SK-N-SH (cell line): ENCODE measurements at regions not wholly inside any gene's neighbourhood (a gene's known extent, or its start where the extent isn't known, plus 50 kb on each side); places are given as distances from the start of the nearest gene placed in this dataset.

ENCODE experiments used
- CTCF ChIP-seq: fragments of 200-600 bp; sonication (generic); IDR thresholded peaks from 2 replicates; pipeline ENCODE4 v1.6.1; 2017; ENCODE audit warnings: antibody characterized with exemption, mild to moderate bottlenecking, moderate library complexity
- EP300 ChIP-seq, 2 experiments: IDR thresholded peaks; 2 replicates each; pipeline versions ENCODE4 v1.4.0 to v1.6.1; 2012; ENCODE audit warnings: borderline replicate concordance in 1 of 2, low read depth in 1 of 2, low read length in 1 of 2
- EZH2phosphoT487 ChIP-seq: fragments of 200-600 bp; sonication (generic); IDR thresholded peaks from 2 replicates; pipeline ENCODE4 v1.6.1; 2017; ENCODE audit warnings: low read depth, mixed run types, mild to moderate bottlenecking, antibody characterized with exemption, moderate library complexity, borderline replicate concordance
- GATA2 ChIP-seq: sonication (generic); formaldehyde crosslinking; IDR thresholded peaks from 2 replicates; pipeline ENCODE4 v1.5.0; 2020; ENCODE audit warnings: mild to moderate bottlenecking, missing genetic modification reagents
- JUND ChIP-seq: IDR thresholded peaks from 2 replicates; pipeline ENCODE4 v1.4.0; 2012
- POLR2AphosphoS5 ChIP-seq: IDR thresholded peaks from 2 replicates; pipeline ENCODE4 v1.6.1; 2012; ENCODE audit warnings: low read depth, low read length
- REST ChIP-seq: IDR thresholded peaks from 2 replicates; pipeline ENCODE4 v1.6.1; 2012; ENCODE audit warnings: mild to moderate bottlenecking, low read depth, low read length, moderate library complexity
- RFX5 ChIP-seq: IDR thresholded peaks from 2 replicates; pipeline ENCODE4 v1.6.1; 2012; ENCODE audit warnings: mild to moderate bottlenecking, improper control_type of control experiment, low read length
- TAF1 ChIP-seq: IDR thresholded peaks from 2 replicates; pipeline ENCODE4 v1.6.1; 2012; ENCODE audit warnings: low read depth, mild to moderate bottlenecking, low read length, moderate library complexity, borderline replicate concordance

- TF ChIP-seq EP300 (IDR thresholded peaks at IDR 0.05; ENCODE audit: borderline replicate concordance in 1 of 2, low read depth in 1 of 2, low read length in 1 of 2) (no peak), CTCF (no peak), EZH2phosphoT487 (no peak), REST (no peak), TAF1 (no peak), RFX5 (no peak), POLR2AphosphoS5 (no peak), GATA2 (CRISPR knock-in tag) (no peak), JUND (no peak)
These were observed 236.2 kb upstream of the MAGEB16 start for GRCh38 chrX:35561985-35562384.
